Kidney (tissue), 13 donors: ENCODE measurements at regions not wholly inside any gene's neighbourhood (a gene's known extent, or its start where the extent isn't known, plus 50 kb on each side); places are given as distances from the start of the nearest gene placed in this dataset.

Experiments used
- DNase-seq, 5 donors: peaks; one replicate each; pipeline ENCODE4 v3.0.0-alpha.2; 2013 to 2020
- FAIRE-seq: peaks from 2 replicates; lab custom pipeline; 2012; peaks lifted over from hg19 to GRCh38; lab: Jason Lieb, UNC
- H3K27ac ChIP-seq, 2 donors: one replicate each; pipeline ENCODE4 v1.7.0; 2013; ENCODE audit warnings: low read depth in 2 of 2, low read length in 2 of 2, inconsistent platforms in 1 of 2
- H3K27me3 ChIP-seq: one replicate; pipeline ENCODE4 v1.7.1; 2013; ENCODE audit warnings: low read length, inconsistent platforms; ENCODE audit not compliant: control insufficient read depth, insufficient read depth
- H3K36me3 ChIP-seq, 3 donors: one replicate each; pipeline versions ENCODE4 v1.7.0 to v1.7.1; 2013; ENCODE audit warnings: low read length in 3 of 3, control low read depth in 1 of 3, inconsistent platforms in 1 of 3; ENCODE audit not compliant: insufficient read depth in 3 of 3, control insufficient read depth in 2 of 3
- H3K4me1 ChIP-seq, 3 donors: one replicate each; pipeline versions ENCODE4 v1.7.0 to v1.7.1; 2013; ENCODE audit warnings: low read length in 3 of 3, inconsistent platforms in 1 of 3, low read depth in 1 of 3; ENCODE audit not compliant: control insufficient read depth in 2 of 3, insufficient read depth in 2 of 3
- H3K4me3 ChIP-seq, 3 donors: one replicate each; pipeline versions ENCODE4 v1.7.0 to v1.8.1; 2013; ENCODE audit warnings: low read length in 3 of 3, control low read depth in 1 of 3, inconsistent platforms in 1 of 3
- H3K9ac ChIP-seq, 3 donors: one replicate each; pipeline versions ENCODE4 v1.7.0 to v1.7.1; 2013; ENCODE audit warnings: low read length in 3 of 3, control low read depth in 1 of 3, inconsistent platforms in 1 of 3
- H3K9me3 ChIP-seq, 3 donors: one replicate each; pipeline versions ENCODE4 v1.7.0 to v1.7.1; 2013; ENCODE audit warnings: low read length in 3 of 3, control low read depth in 1 of 3, inconsistent platforms in 1 of 3; ENCODE audit not compliant: control insufficient read depth in 2 of 3, insufficient read depth in 1 of 3
- CTCF ChIP-seq: IDR thresholded peaks from 3 replicates; pipeline ENCODE4 v1.5.1; 2012; ENCODE audit warnings: mild to moderate bottlenecking, moderate library complexity, borderline replicate concordance; ENCODE audit not compliant: insufficient read depth; ENCODE audit errors: extremely low read depth
- intact Hi-C: fragments of 100-400 bp; cut with DNase I; formaldehyde crosslinking; loops from one replicate; pipeline ENCODE4 v1.11.1; 2022
- donor health status: control.
- donor health status: control.
- donor health status: control.
- donor health status: control.
- donor health status: control.
- donor health status: DM: yes; HTN: yes; CAD: no.
- donor health status: Normal renal cell carcinoma (clear cell type).

DNA sequence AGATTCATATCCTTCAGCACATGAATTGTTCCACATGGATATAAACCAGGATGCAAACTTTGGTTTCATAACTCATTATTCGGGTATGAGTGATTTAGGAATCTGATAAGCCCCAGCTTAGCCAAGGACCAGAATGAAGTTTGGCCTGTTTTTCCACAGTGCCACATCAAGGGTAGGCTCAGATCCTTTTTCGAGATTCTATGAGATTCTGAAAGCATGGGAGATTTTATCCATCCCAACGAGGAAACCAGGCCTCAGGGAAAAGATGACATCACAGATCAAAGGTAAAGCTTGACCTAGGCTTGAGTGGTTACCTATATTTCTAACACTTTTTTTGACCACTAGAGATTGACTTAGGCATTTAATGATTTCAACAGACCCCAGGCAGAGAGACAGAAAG is 590.8 kb upstream of the PKDCC start:
- Histone ChIP-seq H3K9ac (no peak overlapping the region), H3K27ac (no peak overlapping the region)
- TF ChIP-seq CTCF, result no peak

DNA sequence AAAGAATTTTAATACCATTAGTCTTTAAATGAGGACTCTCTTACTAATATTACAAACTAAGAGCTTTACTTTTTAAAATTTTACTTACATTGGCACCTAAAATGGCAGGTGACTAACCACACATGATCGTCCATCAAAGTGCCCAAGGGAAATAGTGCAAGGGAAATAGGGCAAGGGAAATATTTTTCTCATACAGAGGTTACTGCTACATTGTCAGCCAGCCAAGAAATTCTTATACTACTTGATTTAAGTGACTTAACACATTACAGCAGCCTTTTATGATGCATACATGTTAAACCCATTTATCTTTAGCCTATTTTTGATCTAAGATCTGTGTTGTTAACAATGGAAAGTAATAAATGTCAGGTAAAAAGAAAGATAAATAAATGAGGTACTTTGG is 587.2 kb upstream of the PKDCC start:
- H3K27me3 ChIP-seq, result no peaks in the 10 kb centered on the region
- FAIRE-seq, result no peak
- H3K4me3 ChIP-seq, result no peak overlapping the region
- no peak overlapping the region for H3K27ac ChIP-seq
- no peaks in the 10 kb centered on the region for H3K36me3 ChIP-seq
- H3K9ac ChIP-seq, result no peak overlapping the region
- no peak for TF ChIP-seq CTCF
- intact Hi-C loops, result no loop called here
- peak in 1 of 5 donors; percentile 33 for DNase-seq
- no peaks in the 10 kb centered on the region for H3K9me3 ChIP-seq
- no peaks in the 10 kb centered on the region for H3K4me1 ChIP-seq

More for the DNA sequence above, 590.8 kb upstream of the PKDCC start:
- FAIRE-seq (no peak), DNase-seq (no peak)
- intact Hi-C loops, result no loop called here
- Histone ChIP-seq H3K4me3 (no peak overlapping the region), H3K9me3 (no peaks in the 10 kb centered on the region), H3K36me3 (no peaks in the 10 kb centered on the region), H3K4me1 (no peaks in the 10 kb centered on the region), H3K27me3 (no peaks in the 10 kb centered on the region)

DNA sequence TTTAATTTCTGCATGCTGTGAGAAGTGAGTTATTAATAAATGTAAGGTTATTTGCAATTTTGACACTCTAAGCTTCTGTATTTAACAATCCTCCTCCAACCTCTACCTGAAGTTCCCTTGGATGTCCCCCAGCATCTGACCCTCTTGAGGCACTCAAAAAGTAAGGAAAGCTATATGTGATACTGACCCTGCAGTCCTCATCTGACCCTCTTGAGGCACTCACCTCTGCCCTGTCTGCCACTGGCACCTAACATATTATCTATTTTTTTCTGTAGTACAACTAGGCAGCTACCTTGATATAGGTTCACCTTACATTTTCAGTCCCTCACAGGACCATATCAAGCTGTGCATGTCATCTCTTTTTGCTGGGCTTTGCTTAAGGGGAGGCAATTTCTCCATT is 583.4 kb upstream of the PKDCC start:
- FAIRE-seq, result no peak

More for the DNA sequence above, 583.4 kb upstream of the PKDCC start:
- H3K9ac ChIP-seq, result no peak overlapping the region
- TF ChIP-seq CTCF, result no peak
- H3K27ac ChIP-seq, result no peak overlapping the region
- DNase-seq, result no peak
- no peaks in the 10 kb centered on the region for H3K36me3 ChIP-seq
- no peak overlapping the region for H3K4me3 ChIP-seq
- no peaks in the 10 kb centered on the region for H3K4me1 ChIP-seq
- H3K27me3 ChIP-seq, result no peaks in the 10 kb centered on the region
- peaks cover 0 to 3% (median 0%) of the 10 kb centered on the region in 3 donors for H3K9me3 ChIP-seq
- intact Hi-C loops, result no loop called here
